ENCODE measurements at regions not wholly inside any gene's neighbourhood (a gene's known extent, or its start where the extent isn't known, plus 50 kb on each side); places are given as distances from the start of the nearest gene placed in this dataset.

DNA sequence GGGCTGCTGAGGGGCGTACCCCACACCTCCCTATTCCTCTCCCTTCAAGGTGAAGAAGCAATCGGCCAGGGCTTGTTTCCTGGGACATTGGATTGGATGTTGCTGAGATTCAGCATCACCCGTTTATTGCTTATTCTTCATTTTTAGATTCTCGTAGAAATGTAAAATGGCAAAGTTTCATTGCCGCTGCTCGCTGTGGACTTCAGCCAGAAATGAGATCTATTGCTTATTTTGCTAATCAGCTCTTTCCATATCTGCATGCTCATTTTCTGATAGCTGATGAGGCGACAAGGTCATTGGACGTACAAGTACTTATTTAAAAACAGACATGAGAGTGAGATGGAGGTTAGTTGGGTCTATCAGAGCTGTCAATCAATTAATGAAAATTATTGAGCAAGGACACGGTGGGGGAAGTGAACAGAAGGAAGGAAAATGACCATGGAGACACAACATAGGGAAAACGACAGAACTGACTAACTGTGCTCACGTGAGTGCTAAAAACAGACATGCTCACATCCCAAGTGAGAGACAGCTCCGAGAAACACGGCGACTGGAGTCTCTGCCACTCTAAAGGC is 471.2 kb downstream of the NR2F2 start:
- no peak for TF ChIP-seq POLR2AphosphoS5 (IDR thresholded peaks at IDR 0.05; ENCODE audit: low read depth, low read length)
- no peak for TF ChIP-seq SIN3A (IDR thresholded peaks at IDR 0.05; ENCODE audit: borderline replicate concordance, insufficient read depth, low read length)
- TF ChIP-seq, protein P1, sequence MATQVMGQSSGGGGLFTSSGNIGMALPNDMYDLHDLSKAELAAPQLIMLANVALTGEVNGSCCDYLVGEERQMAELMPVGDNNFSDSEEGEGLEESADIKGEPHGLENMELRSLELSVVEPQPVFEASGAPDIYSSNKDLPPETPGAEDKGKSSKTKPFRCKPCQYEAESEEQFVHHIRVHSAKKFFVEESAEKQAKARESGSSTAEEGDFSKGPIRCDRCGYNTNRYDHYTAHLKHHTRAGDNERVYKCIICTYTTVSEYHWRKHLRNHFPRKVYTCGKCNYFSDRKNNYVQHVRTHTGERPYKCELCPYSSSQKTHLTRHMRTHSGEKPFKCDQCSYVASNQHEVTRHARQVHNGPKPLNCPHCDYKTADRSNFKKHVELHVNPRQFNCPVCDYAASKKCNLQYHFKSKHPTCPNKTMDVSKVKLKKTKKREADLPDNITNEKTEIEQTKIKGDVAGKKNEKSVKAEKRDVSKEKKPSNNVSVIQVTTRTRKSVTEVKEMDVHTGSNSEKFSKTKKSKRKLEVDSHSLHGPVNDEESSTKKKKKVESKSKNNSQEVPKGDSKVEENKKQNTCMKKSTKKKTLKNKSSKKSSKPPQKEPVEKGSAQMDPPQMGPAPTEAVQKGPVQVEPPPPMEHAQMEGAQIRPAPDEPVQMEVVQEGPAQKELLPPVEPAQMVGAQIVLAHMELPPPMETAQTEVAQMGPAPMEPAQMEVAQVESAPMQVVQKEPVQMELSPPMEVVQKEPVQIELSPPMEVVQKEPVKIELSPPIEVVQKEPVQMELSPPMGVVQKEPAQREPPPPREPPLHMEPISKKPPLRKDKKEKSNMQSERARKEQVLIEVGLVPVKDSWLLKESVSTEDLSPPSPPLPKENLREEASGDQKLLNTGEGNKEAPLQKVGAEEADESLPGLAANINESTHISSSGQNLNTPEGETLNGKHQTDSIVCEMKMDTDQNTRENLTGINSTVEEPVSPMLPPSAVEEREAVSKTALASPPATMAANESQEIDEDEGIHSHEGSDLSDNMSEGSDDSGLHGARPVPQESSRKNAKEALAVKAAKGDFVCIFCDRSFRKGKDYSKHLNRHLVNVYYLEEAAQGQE (IDR thresholded peaks at IDR 0.05; ENCODE audit: insufficient read depth in 1 of 2, low read depth in 2 of 2, low read length in 2 of 2): no peak
- no peak for TF ChIP-seq TAF1 (IDR thresholded peaks at IDR 0.05; ENCODE audit: borderline replicate concordance, insufficient read depth, low read length)

DNA sequence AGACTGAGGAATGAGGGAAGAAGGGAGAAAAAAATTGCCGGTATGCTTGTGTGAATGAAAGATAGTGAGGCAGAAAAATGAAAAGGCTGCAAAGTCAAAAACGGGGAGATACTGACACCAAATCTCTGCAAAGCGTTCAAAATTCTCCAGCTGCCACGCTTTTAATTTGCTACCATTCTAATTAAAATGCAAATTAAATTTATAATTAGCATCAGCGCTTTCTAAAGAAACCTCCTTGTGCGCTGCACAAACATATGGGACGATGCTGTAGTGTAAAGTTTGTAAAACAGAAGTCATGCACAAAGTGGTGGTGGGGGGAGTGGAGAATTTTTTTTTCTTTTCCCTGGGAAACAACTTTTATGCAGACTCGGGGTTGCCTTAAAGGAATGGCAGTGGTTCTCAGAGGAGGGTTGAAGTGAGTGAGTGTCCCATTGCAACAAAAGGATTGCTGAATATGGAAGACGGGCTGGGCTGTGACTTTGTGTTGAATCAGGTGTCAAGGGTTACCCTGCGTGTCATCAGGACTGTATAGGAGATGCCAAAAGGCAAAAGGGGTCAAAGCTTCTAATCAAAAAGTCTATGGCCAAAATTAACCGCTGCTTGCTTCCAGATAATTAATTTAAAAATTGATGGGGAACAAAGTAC is 472.2 kb downstream of the NR2F2 start:
- no peak for TF ChIP-seq SIN3A (IDR thresholded peaks at IDR 0.05; ENCODE audit: borderline replicate concordance, insufficient read depth, low read length)
- TF ChIP-seq FOXP2 (optimal IDR thresholded peaks at IDR 0.05; ENCODE audit: borderline replicate concordance, extremely low read depth, extremely low read length, insufficient read depth): no peak
- TF ChIP-seq, protein P1 (IDR thresholded peaks at IDR 0.05; ENCODE audit: insufficient read depth in 1 of 2, low read depth in 2 of 2, low read length in 2 of 2): no peak
- no peak for TF ChIP-seq TAF1 (IDR thresholded peaks at IDR 0.05; ENCODE audit: borderline replicate concordance, insufficient read depth, low read length)
- TF ChIP-seq POLR2AphosphoS5 (IDR thresholded peaks at IDR 0.05; ENCODE audit: low read depth, low read length): no peak

DNA sequence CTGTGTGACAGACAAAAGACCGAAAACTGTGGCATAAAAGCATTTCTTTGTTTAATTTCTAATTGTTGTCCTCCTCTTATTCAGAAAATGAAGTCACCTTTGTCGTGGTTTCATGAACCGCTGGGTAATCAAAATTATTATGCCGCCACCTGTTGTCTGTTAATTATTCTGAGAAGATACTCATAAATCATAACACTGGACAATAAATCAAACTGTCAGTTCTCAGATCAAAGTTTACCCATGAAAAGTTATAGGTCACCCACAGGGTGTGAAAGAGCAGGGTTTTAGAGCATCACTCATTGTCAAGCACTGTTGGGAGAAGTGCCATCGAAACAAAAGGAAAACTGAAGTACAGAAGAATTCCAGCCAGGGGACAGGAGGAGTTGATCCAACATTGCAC is 474.3 kb downstream of the NR2F2 start:
- TF ChIP-seq TAF1 (IDR thresholded peaks at IDR 0.05; ENCODE audit: borderline replicate concordance, insufficient read depth, low read length) (no peak), SIN3A (IDR thresholded peaks at IDR 0.05; ENCODE audit: borderline replicate concordance, insufficient read depth, low read length) (no peak), FOXP2 (optimal IDR thresholded peaks at IDR 0.05; ENCODE audit: borderline replicate concordance, extremely low read depth, extremely low read length, insufficient read depth) (no peak), POLR2AphosphoS5 (IDR thresholded peaks at IDR 0.05; ENCODE audit: low read depth, low read length) (no peak)
- TF ChIP-seq, protein P1 (IDR thresholded peaks at IDR 0.05; ENCODE audit: insufficient read depth in 1 of 2, low read depth in 2 of 2, low read length in 2 of 2): no peak

DNA sequence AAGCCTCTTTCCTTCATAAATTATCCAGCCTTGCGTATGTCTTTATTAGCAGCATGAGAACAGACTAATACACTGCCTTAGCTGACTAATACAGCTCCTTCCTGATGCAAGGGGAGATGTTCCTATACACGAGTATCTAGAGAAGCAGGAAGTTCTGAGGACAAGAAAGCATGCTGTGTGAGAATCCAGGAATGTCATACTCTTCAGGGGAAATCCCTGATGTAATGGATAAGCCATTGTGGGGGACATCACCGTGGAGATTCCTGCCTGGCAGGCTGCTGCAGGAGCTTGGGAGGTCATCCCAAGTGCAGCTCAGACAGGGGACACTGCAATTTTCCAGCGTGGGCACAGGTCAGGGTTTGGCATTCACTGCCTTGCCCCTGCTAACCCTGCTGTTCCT is 476.9 kb downstream of the NR2F2 start:
- TF ChIP-seq, protein P1 (IDR thresholded peaks at IDR 0.05; ENCODE audit: insufficient read depth in 1 of 2, low read depth in 2 of 2, low read length in 2 of 2): no peak
- TF ChIP-seq POLR2AphosphoS5 (IDR thresholded peaks at IDR 0.05; ENCODE audit: low read depth, low read length) (no peak), TAF1 (IDR thresholded peaks at IDR 0.05; ENCODE audit: borderline replicate concordance, insufficient read depth, low read length) (no peak), FOXP2 (optimal IDR thresholded peaks at IDR 0.05; ENCODE audit: borderline replicate concordance, extremely low read depth, extremely low read length, insufficient read depth) (no peak), SIN3A (IDR thresholded peaks at IDR 0.05; ENCODE audit: borderline replicate concordance, insufficient read depth, low read length) (no peak)

Data from PFSK-1 (cell line).